Naive thymus-derived CD4-positive, alpha-beta T cell (primary cell): ENCODE measurements at regions not wholly inside any gene's neighbourhood (a gene's known extent, or its start where the extent isn't known, plus 50 kb on each side); places are given as distances from the start of the nearest gene placed in this dataset.

Experiments
- ATAC-seq: fragments of 150-1000 bp; cut with Tn5 transposase; 2 replicates; pipeline ENCODE4 v1.10.0; 2021; ENCODE audit warnings: mild to moderate bottlenecking, moderate library complexity
- CTCF ChIA-PET: fragments of 350-600 bp; sonication (Branson Sonifier 250); formaldehyde crosslinking; loops from one replicate; lab custom pipeline; 2021; ENCODE audit warnings: antibody characterized with exemption; lab: Charles Lee
- POLR2A ChIA-PET: fragments of 350-600 bp; sonication (Branson Sonifier 250); formaldehyde crosslinking; loops from one replicate; lab custom pipeline; 2021; ENCODE audit warnings: antibody characterized with exemption, inconsistent platforms; lab: Charles Lee
- DNase-seq, 9 donors: peaks; one replicate each; pipeline versions ENCODE4 v3.0.0 to v3.0.0-alpha.2; 2020 to 2022; ENCODE audit warnings: mixed read lengths in 1 of 9
- H3K27ac ChIP-seq: one replicate; pipeline ENCODE4 v1.7.0; 2013; ENCODE audit warnings: mild to moderate bottlenecking, low read depth, low read length, moderate library complexity
- H3K27me3 ChIP-seq, 2 donors: one replicate each; pipeline ENCODE4 v1.7.0; 2013; ENCODE audit warnings: low read length in 2 of 2, mild to moderate bottlenecking in 2 of 2, moderate library complexity in 2 of 2; ENCODE audit not compliant: control insufficient read depth in 2 of 2, insufficient read depth in 2 of 2
- H3K36me3 ChIP-seq, 3 experiments: 1 replicate in 2 of 3; 2 replicates in 1 of 3; pipeline ENCODE4 v1.7.0; 2013; ENCODE audit warnings: low read length in 3 of 3, mild to moderate bottlenecking in 3 of 3, moderate library complexity in 1 of 3; ENCODE audit not compliant: insufficient read depth in 3 of 3, control insufficient read depth in 2 of 3
- H3K4me1 ChIP-seq, 2 donors: one replicate each; pipeline ENCODE4 v1.7.0; 2013; ENCODE audit warnings: low read length in 2 of 2, mild to moderate bottlenecking in 2 of 2, moderate library complexity in 1 of 2; ENCODE audit not compliant: control insufficient read depth in 2 of 2, insufficient read depth in 2 of 2
- H3K4me3 ChIP-seq: 2 replicates; pipeline ENCODE4 v1.7.0; 2013; ENCODE audit warnings: mild to moderate bottlenecking, low read length
- H3K9me3 ChIP-seq, 3 experiments: 1 replicate in 2 of 3; 2 replicates in 1 of 3; pipeline ENCODE4 v1.7.0; 2013; ENCODE audit warnings: low read length in 3 of 3; ENCODE audit not compliant: control insufficient read depth in 2 of 3
- H3K27ac Mint-ChIP-seq, 9 donors: one replicate each; pipeline ENCODE4 v1.8.0; 2020 to 2022; ENCODE audit warnings: mixed read lengths in 9 of 9, mild to moderate bottlenecking in 8 of 9, moderate library complexity in 5 of 9, inconsistent platforms in 2 of 9
- H3K27me3 Mint-ChIP-seq, 5 donors: one replicate each; pipeline ENCODE4 v1.8.0; 2021 to 2022; ENCODE audit warnings: mixed read lengths in 5 of 5, mild to moderate bottlenecking in 1 of 5
- H3K36me3 Mint-ChIP-seq, 5 donors: one replicate each; pipeline ENCODE4 v1.8.0; 2020 to 2022; ENCODE audit warnings: mixed read lengths in 5 of 5, mild to moderate bottlenecking in 3 of 5, inconsistent platforms in 1 of 5
- H3K4me1 Mint-ChIP-seq, 7 donors: one replicate each; pipeline ENCODE4 v1.8.0; 2020 to 2022; ENCODE audit warnings: mixed read lengths in 7 of 7, mild to moderate bottlenecking in 3 of 7, inconsistent platforms in 1 of 7
- H3K4me3 Mint-ChIP-seq, 10 donors: one replicate each; pipeline ENCODE4 v1.8.0; 2020 to 2022; ENCODE audit warnings: mild to moderate bottlenecking in 10 of 10, mixed read lengths in 10 of 10, moderate library complexity in 6 of 10, inconsistent platforms in 2 of 10
- H3K9me3 Mint-ChIP-seq, 11 donors: one replicate each; pipeline ENCODE4 v1.8.0; 2020 to 2022; ENCODE audit warnings: mixed read lengths in 11 of 11, mild to moderate bottlenecking in 4 of 11, inconsistent platforms in 1 of 11, moderate library complexity in 1 of 11
- intact Hi-C, 2 donors: fragments of 100-400 bp; cut with micrococcal nuclease; formaldehyde crosslinking; loops; one replicate each; pipeline ENCODE4 v1.15.1; 2023

DNA sequence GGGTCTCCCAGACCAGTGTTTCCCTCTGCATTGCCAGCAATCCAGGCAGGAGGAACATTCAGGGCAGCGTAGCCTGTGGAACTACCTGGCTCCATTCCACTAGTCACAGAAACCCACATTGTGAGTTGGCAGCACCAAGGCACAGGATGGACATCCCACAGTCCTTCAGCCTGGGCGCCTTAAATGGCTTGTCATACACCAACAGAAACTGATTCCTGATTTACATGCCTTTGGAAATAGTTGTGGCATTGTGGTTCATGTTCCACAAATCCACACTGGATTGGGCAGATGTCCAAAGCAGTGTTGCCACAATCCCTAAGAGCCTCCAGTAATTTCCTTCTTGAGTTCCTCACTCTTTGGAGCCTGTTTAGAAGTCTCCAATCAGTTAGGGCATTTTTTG is 225.6 kb downstream of the BLID start:
- no peak overlapping the region for H3K4me3 ChIP-seq

DNA sequence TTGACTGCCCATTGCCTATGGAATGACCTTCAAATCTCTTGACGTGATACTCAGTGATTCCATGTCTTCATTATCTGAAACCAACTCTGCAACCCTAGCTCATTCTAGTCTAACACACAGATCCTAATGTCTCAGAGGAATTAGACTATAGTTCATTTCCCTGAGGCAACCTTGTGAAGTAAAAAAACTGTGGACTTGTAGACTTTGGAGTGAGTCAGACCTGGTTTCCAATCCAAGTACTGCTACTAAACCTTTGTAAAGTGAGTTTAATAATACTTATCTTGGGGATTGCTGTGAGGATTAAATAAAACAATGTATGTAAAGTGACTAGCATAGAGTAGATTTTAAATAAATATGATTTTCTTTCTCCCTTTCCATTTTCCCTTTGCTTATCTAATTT is 226.1 kb downstream of the BLID start:
- no peak overlapping the region for H3K4me3 ChIP-seq
- DNase-seq = no peak
- no peak overlapping the region for H3K27ac ChIP-seq
- no peaks in the 10 kb centered on the region for H3K9me3 ChIP-seq
- CTCF ChIA-PET = no interaction called here
- ATAC-seq = no peak
- Mint-ChIP-seq H3K27me3 (peaks cover 0 to 5% (median 4%) of the 10 kb centered on the region in 5 donors), H3K36me3 (no peaks in the 10 kb centered on the region), H3K4me3 (no peak overlapping the region), H3K4me1 (peaks cover 0 to 2% (median 0%) of the 10 kb centered on the region in 7 donors), H3K27ac (no peak overlapping the region), H3K9me3 (peaks cover 0 to 4% (median 0%) of the 10 kb centered on the region in 11 donors)
- POLR2A ChIA-PET = no interaction called here
- intact Hi-C loops = no loop called here
- H3K27me3 ChIP-seq = no peaks in the 10 kb centered on the region
- no peaks in the 10 kb centered on the region for H3K4me1 ChIP-seq
- H3K36me3 ChIP-seq = no peaks in the 10 kb centered on the region

More for the DNA sequence above, 225.6 kb downstream of the BLID start:
- Mint-ChIP-seq H3K4me3 (no peak overlapping the region), H3K4me1 (peaks cover 0 to 2% (median 0%) of the 10 kb centered on the region in 7 donors), H3K27ac (no peak overlapping the region), H3K9me3 (peaks cover 0 to 4% (median 0%) of the 10 kb centered on the region in 11 donors), H3K27me3 (peaks cover 0 to 5% (median 4%) of the 10 kb centered on the region in 5 donors), H3K36me3 (no peaks in the 10 kb centered on the region)
- Histone ChIP-seq H3K9me3 (no peaks in the 10 kb centered on the region), H3K36me3 (no peaks in the 10 kb centered on the region), H3K27ac (no peak overlapping the region), H3K4me1 (no peaks in the 10 kb centered on the region), H3K27me3 (no peaks in the 10 kb centered on the region)
- ChIA-PET CTCF (no interaction called here), POLR2A (no interaction called here)
- ATAC-seq (no peak), DNase-seq (no peak)
- intact Hi-C loops = no loop called here

DNA sequence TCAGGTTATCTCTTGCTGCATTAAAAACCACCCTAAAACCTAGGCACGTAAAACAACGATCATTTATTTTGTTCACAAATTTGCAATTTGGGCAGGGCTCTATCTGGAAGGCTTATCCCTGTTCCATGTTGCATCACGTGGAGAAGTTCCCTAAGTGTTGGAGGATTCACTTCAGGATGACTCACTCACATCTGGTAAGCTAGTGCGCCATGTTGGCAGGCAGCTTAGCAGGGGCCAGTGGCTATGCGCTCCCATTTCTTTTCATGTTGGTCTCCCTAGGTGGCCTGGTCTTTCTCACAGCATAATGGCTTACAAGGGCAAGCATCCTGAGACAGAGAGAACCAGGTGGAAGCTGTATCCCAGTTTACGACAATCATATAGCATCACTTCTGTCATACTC is 226.8 kb downstream of the BLID start:
- H3K9me3 ChIP-seq = no peaks in the 10 kb centered on the region
- H3K4me1 ChIP-seq = no peaks in the 10 kb centered on the region
- Mint-ChIP-seq H3K36me3 (no peaks in the 10 kb centered on the region), H3K4me3 (no peak overlapping the region), H3K4me1 (peaks cover 0 to 2% (median 0%) of the 10 kb centered on the region in 7 donors), H3K27me3 (peaks cover 0 to 5% (median 4%) of the 10 kb centered on the region in 5 donors), H3K9me3 (peaks cover 0 to 4% (median 0%) of the 10 kb centered on the region in 11 donors), H3K27ac (no peak overlapping the region)
- no peak overlapping the region for H3K4me3 ChIP-seq
- intact Hi-C loops = no loop called here
- ChIA-PET POLR2A (no interaction called here), CTCF (no interaction called here)
- H3K27ac ChIP-seq = no peak overlapping the region
- no peaks in the 10 kb centered on the region for H3K36me3 ChIP-seq
- no peak for DNase-seq
- no peak for ATAC-seq
- H3K27me3 ChIP-seq = no peaks in the 10 kb centered on the region

DNA sequence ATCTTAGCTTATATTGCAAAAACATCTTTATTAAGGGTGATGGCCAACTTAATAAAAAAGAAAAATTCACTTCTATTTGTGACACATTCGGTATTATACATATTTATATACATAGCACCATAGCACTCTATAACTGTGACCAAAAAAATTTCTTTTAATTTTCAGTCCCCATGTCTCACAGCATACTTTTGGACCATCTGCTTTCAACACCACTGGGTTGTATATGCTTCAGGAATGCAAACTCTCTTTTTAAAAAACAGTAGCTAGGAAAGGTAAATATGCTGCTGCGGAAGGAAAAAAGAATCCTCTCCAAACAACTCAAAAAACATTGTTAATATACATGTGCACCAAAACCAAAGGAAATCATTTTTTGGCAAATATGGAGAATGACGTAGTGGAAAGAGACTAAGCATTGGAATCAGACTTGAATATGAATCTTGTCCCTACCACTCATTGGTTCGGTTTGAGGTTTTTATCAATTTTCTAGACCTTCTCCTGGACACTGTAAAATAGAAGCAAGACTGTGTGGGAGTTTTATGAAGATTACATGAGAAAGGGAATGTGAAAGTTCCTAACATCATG is 227.9 kb downstream of the BLID start:
- DNase-seq (no peak), ATAC-seq (no peak)
- H3K9me3 ChIP-seq = no peaks in the 10 kb centered on the region
- no peak overlapping the region for H3K27ac ChIP-seq
- H3K4me1 Mint-ChIP-seq = peaks cover 0 to 2% (median 0%) of the 10 kb centered on the region in 7 donors
- ChIA-PET CTCF (no interaction called here), POLR2A (no interaction called here)
- H3K9me3 Mint-ChIP-seq = peaks cover 0 to 3% (median 0%) of the 10 kb centered on the region in 11 donors
- intact Hi-C loops = no loop called here
- no peak overlapping the region for H3K27ac Mint-ChIP-seq
- no peak overlapping the region for H3K4me3 Mint-ChIP-seq
- H3K4me3 ChIP-seq = no peak overlapping the region
- no peaks in the 10 kb centered on the region for H3K4me1 ChIP-seq
- no peaks in the 10 kb centered on the region for H3K36me3 ChIP-seq
- no peaks in the 10 kb centered on the region for H3K27me3 ChIP-seq
- H3K36me3 Mint-ChIP-seq = no peaks in the 10 kb centered on the region
- peaks cover 0 to 4% (median 0%) of the 10 kb centered on the region in 5 donors for H3K27me3 Mint-ChIP-seq

DNA sequence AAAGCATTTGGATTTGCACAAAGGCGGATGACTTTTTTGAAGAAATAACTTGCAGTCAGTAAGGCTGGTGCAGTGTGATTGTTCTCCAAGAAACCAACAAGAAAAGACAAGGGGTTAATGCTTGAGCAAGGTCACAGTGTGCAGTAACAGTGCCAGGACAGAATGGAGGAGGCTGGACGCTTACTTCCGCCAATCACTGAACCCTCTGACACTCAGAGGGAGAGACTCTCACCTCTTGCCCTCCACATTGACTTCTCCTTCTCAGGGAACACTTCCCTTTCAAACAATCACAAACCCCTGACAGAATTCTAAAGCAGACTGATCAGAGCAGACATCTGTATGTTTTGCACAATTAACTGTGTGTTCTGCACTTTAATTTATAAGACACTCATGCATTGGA is 228.4 kb downstream of the BLID start:
- DNase-seq (no peak), ATAC-seq (peak; percentile 80)
- H3K4me3 ChIP-seq = no peak overlapping the region
- H3K36me3 ChIP-seq = no peaks in the 10 kb centered on the region
- Mint-ChIP-seq H3K27ac (no peak overlapping the region), H3K9me3 (peaks cover 0 to 3% (median 0%) of the 10 kb centered on the region in 11 donors), H3K4me1 (peaks cover 0 to 2% (median 0%) of the 10 kb centered on the region in 7 donors), H3K27me3 (peaks cover 0 to 7% (median 0%) of the 10 kb centered on the region in 5 donors), H3K4me3 (no peak overlapping the region), H3K36me3 (no peaks in the 10 kb centered on the region)
- H3K9me3 ChIP-seq = no peaks in the 10 kb centered on the region
- H3K4me1 ChIP-seq = no peaks in the 10 kb centered on the region
- intact Hi-C loops = no loop called here
- no peak overlapping the region for H3K27ac ChIP-seq
- POLR2A ChIA-PET = no interaction called here
- CTCF ChIA-PET = no interaction called here
- no peaks in the 10 kb centered on the region for H3K27me3 ChIP-seq

DNA sequence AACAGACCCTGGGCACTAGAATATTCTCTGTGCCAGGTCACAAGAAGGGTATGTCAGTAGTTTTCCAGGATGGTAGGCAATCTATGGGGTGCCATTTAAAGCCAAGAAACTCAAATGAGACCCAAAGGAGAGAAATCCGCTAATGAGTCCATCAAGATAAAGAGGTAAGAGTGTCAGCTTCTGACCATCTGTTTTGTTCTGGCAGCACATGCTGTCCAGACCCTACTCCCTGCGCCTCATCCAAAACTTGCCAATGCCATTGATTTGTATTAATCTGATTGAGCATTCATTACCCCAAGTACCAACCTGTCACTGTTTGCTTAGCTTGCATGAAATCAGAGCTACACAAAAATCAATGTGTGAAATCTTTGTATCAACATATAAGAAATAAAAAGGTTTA is 229.0 kb downstream of the BLID start:
- intact Hi-C loops = no loop called here
- POLR2A ChIA-PET = no interaction called here
- no peaks in the 10 kb centered on the region for H3K36me3 Mint-ChIP-seq
- H3K4me1 Mint-ChIP-seq = peaks cover 0 to 2% (median 0%) of the 10 kb centered on the region in 7 donors
- H3K9me3 Mint-ChIP-seq = peaks cover 0 to 2% (median 0%) of the 10 kb centered on the region in 11 donors
- peaks cover 0 to 7% (median 0%) of the 10 kb centered on the region in 5 donors for H3K27me3 Mint-ChIP-seq
- DNase-seq = no peak
- Histone ChIP-seq H3K27ac (no peak overlapping the region), H3K4me3 (no peak overlapping the region), H3K27me3 (no peaks in the 10 kb centered on the region), H3K36me3 (no peaks in the 10 kb centered on the region), H3K9me3 (no peaks in the 10 kb centered on the region), H3K4me1 (no peaks in the 10 kb centered on the region)
- ATAC-seq = no peak
- H3K4me3 Mint-ChIP-seq = no peak overlapping the region
- CTCF ChIA-PET = no interaction called here
- H3K27ac Mint-ChIP-seq = no peak overlapping the region
